ENCODE measurements at regions not wholly inside any gene's neighbourhood (a gene's known extent, or its start where the extent isn't known, plus 50 kb on each side); places are given as distances from the start of the nearest gene placed in this dataset.

DNA sequence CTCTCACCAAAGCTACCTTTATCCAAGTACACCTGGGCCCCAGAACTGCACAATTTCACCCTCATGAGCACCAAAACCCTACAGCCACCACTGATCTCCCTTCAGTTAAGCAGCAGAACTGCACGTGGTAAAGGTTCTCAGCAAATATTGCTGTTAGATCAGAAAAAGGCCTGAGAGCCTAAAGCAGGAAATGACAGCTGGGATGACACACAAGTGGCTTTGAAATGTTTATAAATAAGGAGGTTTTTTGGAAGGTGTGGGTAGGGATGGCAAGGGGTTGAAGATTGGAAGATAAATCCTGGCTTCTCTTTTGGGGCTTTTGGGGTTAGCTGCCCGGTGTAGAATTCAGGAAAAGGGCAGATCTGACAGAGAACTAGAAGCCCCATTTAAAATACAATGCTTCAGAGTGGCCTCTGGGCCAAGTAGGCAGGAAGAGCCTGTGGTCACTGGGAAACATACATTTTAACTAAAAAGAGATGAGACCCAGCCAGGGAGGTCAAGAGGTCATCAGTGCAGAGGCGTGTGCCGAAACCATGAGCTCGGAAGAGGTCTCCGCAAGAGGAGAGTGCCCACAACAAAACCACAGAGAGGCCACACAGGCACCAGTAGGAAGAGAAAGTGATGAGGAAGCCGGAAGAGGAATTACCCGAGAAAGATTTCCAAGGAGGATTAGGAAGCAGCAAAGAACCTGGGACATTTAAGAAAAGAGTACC, 916.5 kb downstream of the NLGN4Y start:
- no peak for FAIRE-seq
- TF ChIP-seq POLR2A (IDR thresholded peaks at IDR 0.05; ENCODE audit: low read depth, low read length), result no peak
- no peak for DNase-seq (ENCODE audit: insufficient read length, low spot score)

DNA sequence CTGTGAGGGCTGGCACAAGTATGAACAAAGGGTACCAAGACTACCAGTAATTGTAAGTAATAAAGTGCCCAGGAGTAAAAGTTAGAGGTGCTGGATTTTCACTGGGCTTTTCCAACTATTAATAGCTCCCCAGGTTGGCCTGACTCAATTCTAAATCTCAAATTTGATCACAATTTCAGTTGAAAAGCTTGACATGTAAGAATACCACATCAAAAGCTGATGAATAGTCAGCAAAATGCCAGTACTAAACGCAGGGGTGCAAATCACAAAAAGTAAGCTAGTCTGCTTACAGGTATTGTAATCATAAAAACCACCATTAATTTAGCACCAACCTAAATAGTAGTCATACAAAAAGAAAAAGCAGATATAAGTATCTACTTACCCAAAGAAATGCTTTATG, 917.5 kb downstream of the NLGN4Y start:
- FAIRE-seq (no peak), DNase-seq (ENCODE audit: insufficient read length, low spot score) (no peak)
- no peak for TF ChIP-seq POLR2A (IDR thresholded peaks at IDR 0.05; ENCODE audit: low read depth, low read length)

DNA sequence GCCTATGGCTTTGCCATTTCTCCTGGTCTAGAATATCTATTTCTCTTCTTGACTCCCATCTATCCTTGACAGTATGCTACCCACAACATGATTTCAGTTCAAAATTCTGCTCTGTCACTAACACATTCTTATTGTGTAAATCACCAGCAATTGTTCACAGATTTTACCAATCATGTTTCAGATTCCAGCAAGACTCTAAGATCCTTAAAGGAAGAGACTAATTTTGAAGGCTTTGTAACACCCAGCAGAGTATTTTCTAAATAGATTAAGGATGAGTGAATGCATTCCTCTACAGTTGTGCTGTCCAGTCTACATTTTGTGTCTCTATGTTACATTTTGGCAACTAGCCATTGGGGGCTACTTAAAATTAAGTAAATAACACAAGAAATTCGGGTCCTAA, 921.5 kb downstream of the NLGN4Y start:
- FAIRE-seq (no peak), DNase-seq (ENCODE audit: insufficient read length, low spot score) (no peak)
- TF ChIP-seq POLR2A (IDR thresholded peaks at IDR 0.05; ENCODE audit: low read depth, low read length), result no peak

GRCh38 chrY:15446861-15447260, 922.5 kb downstream of the NLGN4Y start:
- DNase-seq (ENCODE audit: insufficient read length, low spot score) (no peak), FAIRE-seq (no peak)
- TF ChIP-seq POLR2A (IDR thresholded peaks at IDR 0.05; ENCODE audit: low read depth, low read length), result no peak

DNA sequence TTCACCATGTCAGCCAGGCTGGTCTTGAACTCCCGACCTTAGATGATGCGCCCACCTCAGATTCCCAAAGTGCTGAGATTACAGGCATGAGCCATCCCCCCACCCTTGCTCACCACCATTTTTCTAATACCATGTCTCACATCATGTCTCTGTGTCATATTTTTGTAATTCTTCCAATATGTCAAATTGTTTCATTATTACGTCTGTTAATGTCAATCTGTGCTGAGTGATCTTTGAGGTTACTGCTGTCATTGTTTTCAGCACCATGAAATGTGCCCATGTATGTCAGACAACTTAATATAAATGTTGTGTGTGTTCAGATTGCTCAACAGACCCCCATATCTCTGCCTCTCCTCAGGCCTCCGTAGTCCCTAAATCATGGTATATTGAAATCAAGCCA, 923.6 kb downstream of the NLGN4Y start:
- TF ChIP-seq POLR2A (IDR thresholded peaks at IDR 0.05; ENCODE audit: low read depth, low read length), result no peak
- FAIRE-seq (no peak), DNase-seq (ENCODE audit: insufficient read length, low spot score) (no peak)

DNA sequence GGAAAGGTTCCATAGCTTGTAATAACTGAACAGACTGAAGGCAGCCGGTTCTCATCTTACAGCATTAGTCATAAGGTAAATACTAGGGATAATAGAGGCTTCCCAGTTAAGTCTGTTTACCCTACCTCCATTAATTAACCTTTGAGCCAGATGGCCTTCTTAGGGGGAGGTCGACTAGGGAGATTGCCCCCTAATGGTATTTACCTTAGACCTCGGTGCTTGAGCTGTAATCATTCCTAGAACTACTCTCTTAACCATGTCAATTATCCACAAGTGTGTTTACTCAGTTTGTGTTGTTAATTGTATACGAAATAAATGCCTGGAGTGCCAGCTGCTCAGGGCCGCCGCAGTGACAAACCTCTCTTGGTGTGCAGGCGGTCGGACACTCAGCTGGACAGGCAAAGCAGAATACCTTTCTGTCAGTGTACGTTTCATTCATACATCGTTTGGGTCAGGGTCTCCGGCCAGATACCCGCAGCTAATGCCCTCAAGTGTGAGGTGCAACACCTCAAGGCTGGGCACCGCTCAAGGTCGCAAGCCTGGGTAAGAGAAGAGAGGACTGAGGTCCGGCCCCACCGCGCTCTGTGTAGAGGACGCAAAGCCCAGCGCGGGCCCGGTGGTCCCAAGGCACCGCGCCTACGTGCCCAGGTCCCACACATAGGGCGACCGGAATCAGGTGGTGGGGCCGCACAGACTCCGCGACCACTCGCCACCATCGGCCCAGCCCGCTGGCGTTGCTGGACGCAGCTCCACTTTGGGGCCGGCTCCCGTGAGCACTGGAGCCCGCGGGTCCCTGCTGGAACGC, 931.0 kb downstream of the NLGN4Y start:
- TF ChIP-seq POLR2A (IDR thresholded peaks at IDR 0.05; ENCODE audit: low read depth, low read length), result no peak
- no peak for FAIRE-seq
- DNase-seq (ENCODE audit: insufficient read length, low spot score), result no peak

DNA sequence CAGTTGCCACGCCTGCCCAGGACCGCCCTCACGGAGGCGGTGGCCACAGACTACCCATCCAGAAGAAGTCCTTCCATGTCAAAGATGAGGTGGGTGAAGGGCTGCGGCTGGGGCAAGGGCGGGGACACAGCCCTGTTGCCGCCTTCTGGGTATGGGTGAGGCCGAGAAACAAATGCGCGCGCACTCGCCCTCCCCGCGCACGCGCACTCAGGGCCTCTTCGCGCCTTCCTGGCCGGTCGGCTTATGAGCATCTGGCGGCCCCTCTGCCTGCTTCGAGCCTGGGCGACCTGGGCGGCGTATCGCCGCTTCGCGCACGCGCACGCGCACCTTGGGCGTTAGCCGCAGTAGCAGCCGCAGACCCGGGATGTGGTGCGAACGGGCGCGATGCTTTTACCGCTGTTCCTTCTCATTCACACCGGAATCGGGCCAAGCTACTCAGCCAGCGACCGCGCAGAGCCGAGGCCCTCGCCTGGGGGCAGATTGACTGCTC, 931.7 kb downstream of the NLGN4Y start:
- TF ChIP-seq POLR2A (IDR thresholded peaks at IDR 0.05; ENCODE audit: low read depth, low read length), result no peak
- FAIRE-seq, result no peak
- no peak for DNase-seq (ENCODE audit: insufficient read length, low spot score)

DNA sequence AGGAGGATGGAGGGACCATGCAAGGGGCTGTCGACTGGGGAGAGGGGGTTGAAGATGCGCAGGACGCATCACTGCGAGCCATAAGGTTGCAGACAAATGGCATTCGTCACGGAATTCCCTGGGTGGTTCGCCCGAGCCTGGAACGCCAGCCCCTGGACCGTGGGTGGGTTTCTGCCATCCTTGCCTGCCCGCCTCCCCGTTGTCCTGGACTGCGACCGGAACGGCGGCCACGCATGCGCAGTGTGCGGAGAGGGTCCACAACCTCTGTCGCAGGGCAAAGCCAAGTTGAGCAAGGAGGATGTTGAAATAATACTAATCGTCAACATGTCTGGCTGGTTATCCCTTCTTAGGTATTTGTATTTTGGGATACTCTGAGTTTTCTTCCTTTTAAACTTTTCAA, 932.2 kb downstream of the NLGN4Y start:
- DNase-seq (ENCODE audit: insufficient read length, low spot score) (no peak), FAIRE-seq (no peak)
- no peak for TF ChIP-seq POLR2A (IDR thresholded peaks at IDR 0.05; ENCODE audit: low read depth, low read length)

DNA sequence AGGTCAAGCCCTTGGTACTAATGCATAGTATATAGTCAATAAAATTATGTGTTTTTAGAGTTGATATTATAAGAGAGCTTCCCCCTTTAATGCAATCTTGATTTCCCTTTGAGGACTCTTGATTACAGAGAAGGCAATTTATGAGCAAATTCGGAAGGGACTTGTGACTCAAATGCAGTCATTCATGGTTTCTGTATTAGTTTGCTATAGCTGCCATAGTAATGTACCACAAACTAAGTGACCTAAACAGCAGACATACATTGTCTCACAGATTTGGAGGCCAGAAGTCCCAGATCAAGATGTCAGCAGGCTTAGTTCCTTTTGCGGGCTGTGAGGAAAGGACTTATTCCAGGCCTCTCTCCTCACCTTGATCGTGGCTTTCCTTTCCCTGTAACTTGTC, 933.4 kb downstream of the NLGN4Y start:
- no peak for TF ChIP-seq POLR2A (IDR thresholded peaks at IDR 0.05; ENCODE audit: low read depth, low read length)
- FAIRE-seq (no peak), DNase-seq (ENCODE audit: insufficient read length, low spot score) (no peak)

- DNase-seq (ENCODE audit: insufficient read length, low spot score), result no peak
- no peak for FAIRE-seq
- no peak for TF ChIP-seq POLR2A (IDR thresholded peaks at IDR 0.05; ENCODE audit: low read depth, low read length)
Measured at GRCh38 chrY:15458426-15458825, 934.1 kb downstream of the NLGN4Y start.

DNA sequence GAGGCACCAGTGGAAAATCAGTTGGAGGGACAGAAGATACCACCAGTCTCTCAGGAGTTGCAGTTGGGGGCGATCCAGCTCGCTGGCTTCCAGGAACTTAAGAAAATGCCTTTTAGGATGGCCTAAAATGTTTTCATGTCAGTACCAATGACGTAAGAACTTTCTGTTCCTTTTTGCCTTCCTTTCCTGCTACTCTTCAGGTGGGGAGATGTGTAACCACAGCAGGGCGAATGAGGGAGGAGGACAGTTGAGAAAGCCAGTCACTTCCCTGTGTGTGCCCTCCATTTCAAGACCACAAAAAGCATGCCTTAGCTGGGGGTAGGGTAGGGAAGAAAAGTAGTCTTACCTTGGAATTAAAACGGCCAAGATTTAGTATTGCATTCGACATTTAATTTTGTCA, 941.6 kb downstream of the NLGN4Y start:
- no peak for TF ChIP-seq POLR2A (IDR thresholded peaks at IDR 0.05; ENCODE audit: low read depth, low read length)
- DNase-seq (ENCODE audit: insufficient read length, low spot score) (no peak), FAIRE-seq (no peak)

GRCh38 chrY:15466891-15467290, 942.6 kb downstream of the NLGN4Y start:
- no peak for FAIRE-seq
- DNase-seq (ENCODE audit: insufficient read length, low spot score), result no peak
- no peak for TF ChIP-seq POLR2A (IDR thresholded peaks at IDR 0.05; ENCODE audit: low read depth, low read length)

GRCh38 chrY:15468091-15468490, 943.8 kb downstream of the NLGN4Y start:
- TF ChIP-seq POLR2A (IDR thresholded peaks at IDR 0.05; ENCODE audit: low read depth, low read length), result no peak
- FAIRE-seq (no peak), DNase-seq (ENCODE audit: insufficient read length, low spot score) (no peak)

DNA sequence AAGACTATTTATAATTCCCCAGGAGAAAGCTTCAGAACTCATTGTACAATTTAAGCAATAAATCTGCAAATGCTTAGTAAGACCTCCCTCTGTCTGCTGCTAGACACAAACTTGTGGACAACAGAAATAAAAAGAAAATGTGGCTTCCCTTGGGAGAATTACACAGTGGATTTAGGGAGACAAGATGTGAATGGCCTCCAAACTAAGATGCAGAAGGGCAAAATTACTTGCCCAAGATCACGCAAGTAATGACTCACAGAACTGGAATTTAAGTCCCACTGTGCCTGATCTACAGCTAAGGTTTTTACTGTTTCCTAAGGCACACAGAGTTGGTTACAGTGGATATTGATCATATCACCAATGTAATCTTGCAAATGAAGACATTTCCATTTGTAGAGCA, 947.0 kb downstream of the NLGN4Y start:
- DNase-seq (ENCODE audit: insufficient read length, low spot score) (no peak), FAIRE-seq (no peak)
- no peak for TF ChIP-seq POLR2A (IDR thresholded peaks at IDR 0.05; ENCODE audit: low read depth, low read length)
